K562 (cell line): ENCODE measurements at regions not wholly inside any gene's neighbourhood (a gene's known extent, or its start where the extent isn't known, plus 50 kb on each side); places are given as distances from the start of the nearest gene placed in this dataset.

Experiments
- ATAC-seq: fragments of 200-7000 bp; cut with Tn5 transposase; 3 replicates; pipeline ENCODE4 v1.9.1; 2020; ENCODE audit warnings: moderate library complexity
- BruUV-seq: library from RNA; stranded (reverse); fragments of 400-500 nt; replicated peaks from 2 replicates; lab custom pipeline; 2021; lab: Mats Ljungman, UMichigan
- CTCF ChIA-PET: fragments of 300-600 bp; formaldehyde crosslinking; extraction: SDS; loops from one replicate; lab custom pipeline; 2021; ENCODE audit warnings: low intra/inter-chr PET ratio; lab: Yijun Ruan, JAX
- POLR2A ChIA-PET: fragments of 300-600, 350-650 bp; sonication (Branson Sonifier 250); formaldehyde crosslinking; extraction: SDS; loops from one replicate; lab custom pipeline; 2021; ENCODE audit warnings: antibody characterized with exemption, inconsistent platforms; lab: Yijun Ruan, JAX
- DNase-seq, 4 experiments: peaks; one replicate each; pipeline versions ENCODE4 v3.0.0 to v3.0.0-alpha.2; 2011 to 2018; ENCODE audit warnings: low spot score in 3 of 4, mixed read lengths in 3 of 4; ENCODE audit errors: extremely low read depth in 1 of 4
- FAIRE-seq: peaks from 2 replicates; lab custom pipeline; 2011; peaks lifted over from hg19 to GRCh38; lab: Jason Lieb, UNC
- H2AFZ ChIP-seq: 2 replicates; pipeline ENCODE4 v1.6.0; 2011; ENCODE audit warnings: low read depth, low read length, control low read depth, inconsistent platforms
- H3K27ac ChIP-seq: fragments of 200-600 bp; 3 replicates; pipeline ENCODE4 v1.8.0; 2011; ENCODE audit warnings: low read depth, mild to moderate bottlenecking, control low read depth, inconsistent platforms, low read length, moderate library complexity, mixed read lengths; ENCODE audit errors: extremely low read depth
- H3K27me3 ChIP-seq, 2 experiments: fragments of 300-600 bp in 1 of 2; 2 replicates in 1 of 2; 3 replicates in 1 of 2; pipeline versions ENCODE4 v1.6.0 to v1.8.0; 2011; ENCODE audit warnings: inconsistent platforms in 2 of 2, low read length in 2 of 2, mild to moderate bottlenecking in 1 of 2, mixed read lengths in 1 of 2, moderate library complexity in 1 of 2; ENCODE audit not compliant: control insufficient read depth in 2 of 2, insufficient read depth in 2 of 2
- H3K36me3 ChIP-seq: fragments of 300-600 bp; 3 replicates; pipeline ENCODE4 v1.8.0; 2011; ENCODE audit warnings: mild to moderate bottlenecking, low read length, inconsistent platforms; ENCODE audit not compliant: control insufficient read depth, insufficient read depth
- H3K4me1 ChIP-seq, 2 experiments: fragments of 200-600 bp in 1 of 2; replicated peaks in 1 of 2; 2 replicates in 1 of 2; 3 replicates in 1 of 2; pipeline versions ENCODE4 v1.5.1 to v1.8.0; 2011; ENCODE audit warnings: inconsistent platforms in 2 of 2, low read length in 2 of 2, mild to moderate bottlenecking in 1 of 2, mixed read lengths in 1 of 2, moderate library complexity in 1 of 2; ENCODE audit not compliant: control insufficient read depth in 2 of 2, insufficient read depth in 2 of 2
- H3K4me2 ChIP-seq: 2 replicates; pipeline ENCODE4 v1.6.1; 2011; ENCODE audit warnings: low read length, control low read depth, inconsistent platforms, mixed read lengths; ENCODE audit not compliant: insufficient read depth
- H3K4me3 ChIP-seq: fragments of 200-600 bp; sonication (generic), shearing (Covaris generic); 2 replicates; pipeline ENCODE4 v1.5.1; 2016; ENCODE audit warnings: control low read depth, inconsistent platforms
- H3K79me2 ChIP-seq: fragments of 200-600 bp; 3 replicates; pipeline ENCODE4 v1.8.0; 2011; ENCODE audit warnings: low read length, inconsistent platforms; ENCODE audit not compliant: control insufficient read depth, insufficient read depth
- H3K9ac ChIP-seq, 2 experiments: 2 replicates each; pipeline versions ENCODE4 v1.6.0 to v1.6.1; 2011; ENCODE audit warnings: low read depth in 2 of 2, low read length in 2 of 2, control low read depth in 1 of 2, inconsistent platforms in 1 of 2, mild to moderate bottlenecking in 1 of 2, mixed read lengths in 1 of 2; ENCODE audit not compliant: insufficient read depth in 1 of 2
- H3K9me1 ChIP-seq: one replicate; pipeline ENCODE4 v1.6.0; 2011; ENCODE audit warnings: inconsistent platforms, mild to moderate bottlenecking, low read length, moderate library complexity; ENCODE audit not compliant: control insufficient read depth, insufficient read depth
- H3K9me3 ChIP-seq: replicated peaks from 2 replicates; pipeline ENCODE4 v1.5.1; 2011; ENCODE audit warnings: low read depth, low read length, inconsistent platforms; ENCODE audit not compliant: control insufficient read depth, insufficient read depth
- H4K20me1 ChIP-seq: replicated peaks from 2 replicates; pipeline ENCODE4 v1.6.1; 2011; ENCODE audit warnings: low read length, inconsistent platforms, mixed read lengths; ENCODE audit not compliant: control insufficient read depth, insufficient read depth
- EWSR1 ChIP-seq: fragments of 450-650 bp; IDR thresholded peaks from 2 replicates; pipeline ENCODE4 v1.6.1; 2018; ENCODE audit warnings: borderline replicate concordance, mild to moderate bottlenecking, low read depth, moderate library complexity; ENCODE audit not compliant: partially characterized antibody
- PHB ChIP-seq: fragments of 250-450 bp; sonication (Bioruptor Pico); IDR thresholded peaks from 2 replicates; pipeline ENCODE4 v1.5.0; 2021
- SFPQ ChIP-seq: fragments of 200-400 bp; formaldehyde crosslinking; IDR thresholded peaks from 2 replicates; pipeline ENCODE4 v1.6.1; 2017; ENCODE audit warnings: mild to moderate bottlenecking, low read depth, low read length, moderate library complexity
- U2AF1 ChIP-seq: fragments of 200-400 bp; formaldehyde crosslinking; optimal IDR thresholded peaks from 2 replicates; pipeline ENCODE3; 2017; ENCODE audit warnings: mild to moderate bottlenecking, low read depth, low read length, moderate library complexity
- ZFP30 ChIP-seq: fragments of 250-450 bp; sonication (Bioruptor Pico); IDR thresholded peaks from 2 replicates; pipeline ENCODE4 v1.8.0; 2022; ENCODE audit warnings: moderate library complexity, mild to moderate bottlenecking, inconsistent platforms, borderline replicate concordance
- WGBS: fragments of 100-300 bp; shearing (Covaris generic); methylation state at CpG from one replicate; pipeline ENCODE4 v1.1.6; 2016; ENCODE audit warnings: low coverage, mixed read lengths; ENCODE audit not compliant: insufficient coverage; ENCODE audit errors: missing lambda C conversion rate; 5-methylcytosine and 5-hydroxymethylcytosine counted together
- in situ Hi-C: fragments of 300-500 bp; cut with MboI; formaldehyde crosslinking; loops from 4 replicates; pipeline ENCODE4 v1.15.0; 2018; ENCODE audit warnings: inconsistent platforms, mixed read lengths
- intact Hi-C: fragments of 100-400 bp; cut with micrococcal nuclease; formaldehyde crosslinking; loops from 2 replicates; pipeline ENCODE4 v1.14.2; 2022

GRCh38 chr6:12557765-12558164 lies 158.8 kb upstream of the PHACTR1 start:
- no peaks in the 10 kb centered on the region for H3K9me1 ChIP-seq
- no peaks in the 10 kb centered on the region for H3K36me3 ChIP-seq
- no peak overlapping the region for H3K9ac ChIP-seq
- 0% methylated on average over 2 of the region's 2 CpGs for WGBS
- H3K27ac ChIP-seq: no peak overlapping the region
- intact Hi-C loops: no loop called here
- H3K27me3 ChIP-seq: no peaks in the 10 kb centered on the region
- in situ Hi-C loops: no loop called here
- DNase-seq (no peak), ATAC-seq (no peak), FAIRE-seq (no peak)
- no peaks in the 10 kb centered on the region for H3K79me2 ChIP-seq
- no peak overlapping the region for H3K4me3 ChIP-seq
- no peak overlapping the region for H2AFZ ChIP-seq
- TF ChIP-seq ZFP30 (CRISPR knock-in tag) (no peak), U2AF1 (no peak), SFPQ (no peak), EWSR1 (no peak), PHB (CRISPR knock-in tag) (no peak)
- H3K4me1 ChIP-seq: no peaks in the 10 kb centered on the region
- BruUV-seq: no TSS peak
- no peak overlapping the region for H3K4me2 ChIP-seq
- POLR2A ChIA-PET: no interaction called here
- H3K9me3 ChIP-seq: 0 out of 2 replicates have a peak, but pooled peaks cover 2% of the 10 kb centered on the region
- CTCF ChIA-PET: no interaction called here
- no peaks in the 10 kb centered on the region for H4K20me1 ChIP-seq
